Endothelial cell (in vitro differentiated cells): ENCODE measurements at regions not wholly inside any gene's neighbourhood (a gene's known extent, or its start where the extent isn't known, plus 50 kb on each side); places are given as distances from the start of the nearest gene placed in this dataset.
A peak's percentile ranks its signal among the peaks of the same experiment; 100 is the strongest.

Source experiments
- DNase-seq: peaks from one replicate; pipeline ENCODE4 v3.0.0; 2021; ENCODE audit warnings: low spot score
- H3K27ac Mint-ChIP-seq: one replicate; pipeline ENCODE4 v1.8.0; 2021; ENCODE audit warnings: mixed read lengths, inconsistent platforms; ENCODE audit not compliant: unreplicated experiment
- H3K27me3 Mint-ChIP-seq: one replicate; pipeline ENCODE4 v1.8.0; 2021; ENCODE audit warnings: mild to moderate bottlenecking, moderate library complexity, mixed read lengths, inconsistent platforms; ENCODE audit not compliant: unreplicated experiment
- H3K36me3 Mint-ChIP-seq: one replicate; pipeline ENCODE4 v1.8.0; 2021; ENCODE audit warnings: mild to moderate bottlenecking, low read depth, mixed read lengths, inconsistent platforms; ENCODE audit not compliant: unreplicated experiment
- H3K4me1 Mint-ChIP-seq: one replicate; pipeline ENCODE4 v1.8.0; 2021; ENCODE audit warnings: mild to moderate bottlenecking, mixed read lengths, inconsistent platforms; ENCODE audit not compliant: unreplicated experiment
- H3K4me3 Mint-ChIP-seq: one replicate; pipeline ENCODE4 v1.8.0; 2021; ENCODE audit warnings: mild to moderate bottlenecking, mixed read lengths, inconsistent platforms; ENCODE audit not compliant: unreplicated experiment
- H3K9me3 Mint-ChIP-seq: one replicate; pipeline ENCODE4 v1.8.0; 2021; ENCODE audit warnings: mixed read lengths, inconsistent platforms; ENCODE audit not compliant: unreplicated experiment
- TF ChIP-seq, protein P1 (sequence below): fragments of 200-600 bp; sonication (generic); IDR thresholded peaks from one replicate; pipeline ENCODE4 v1.5.0; 2021; ENCODE audit warnings: antibody characterized with exemption; ENCODE audit not compliant: unreplicated experiment

GRCh38 chr13:62287764-62288163, 872.1 kb upstream of the PCDH20 start:
- no peak overlapping the region for H3K4me3 Mint-ChIP-seq
- no peaks in the 10 kb centered on the region for H3K36me3 Mint-ChIP-seq
- DNase-seq: no peak
- no peak overlapping the region for H3K27ac Mint-ChIP-seq
- TF ChIP-seq, protein P1, sequence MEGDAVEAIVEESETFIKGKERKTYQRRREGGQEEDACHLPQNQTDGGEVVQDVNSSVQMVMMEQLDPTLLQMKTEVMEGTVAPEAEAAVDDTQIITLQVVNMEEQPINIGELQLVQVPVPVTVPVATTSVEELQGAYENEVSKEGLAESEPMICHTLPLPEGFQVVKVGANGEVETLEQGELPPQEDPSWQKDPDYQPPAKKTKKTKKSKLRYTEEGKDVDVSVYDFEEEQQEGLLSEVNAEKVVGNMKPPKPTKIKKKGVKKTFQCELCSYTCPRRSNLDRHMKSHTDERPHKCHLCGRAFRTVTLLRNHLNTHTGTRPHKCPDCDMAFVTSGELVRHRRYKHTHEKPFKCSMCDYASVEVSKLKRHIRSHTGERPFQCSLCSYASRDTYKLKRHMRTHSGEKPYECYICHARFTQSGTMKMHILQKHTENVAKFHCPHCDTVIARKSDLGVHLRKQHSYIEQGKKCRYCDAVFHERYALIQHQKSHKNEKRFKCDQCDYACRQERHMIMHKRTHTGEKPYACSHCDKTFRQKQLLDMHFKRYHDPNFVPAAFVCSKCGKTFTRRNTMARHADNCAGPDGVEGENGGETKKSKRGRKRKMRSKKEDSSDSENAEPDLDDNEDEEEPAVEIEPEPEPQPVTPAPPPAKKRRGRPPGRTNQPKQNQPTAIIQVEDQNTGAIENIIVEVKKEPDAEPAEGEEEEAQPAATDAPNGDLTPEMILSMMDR: no peak
- H3K4me1 Mint-ChIP-seq: no peaks in the 10 kb centered on the region
- no peaks in the 10 kb centered on the region for H3K27me3 Mint-ChIP-seq
- H3K9me3 Mint-ChIP-seq: no peaks in the 10 kb centered on the region

- no peaks in the 10 kb centered on the region for H3K9me3 Mint-ChIP-seq
- TF ChIP-seq, protein P1: no peak
- H3K36me3 Mint-ChIP-seq: no peaks in the 10 kb centered on the region
- H3K27ac Mint-ChIP-seq: no peak overlapping the region
- no peak overlapping the region for H3K4me3 Mint-ChIP-seq
- peaks cover 12% of the 10 kb centered on the region for H3K4me1 Mint-ChIP-seq
- H3K27me3 Mint-ChIP-seq: peaks cover 1% of the 10 kb centered on the region
- no peak for DNase-seq
These were observed 864.9 kb upstream of the PCDH20 start for GRCh38 chr13:62280590-62280989.

DNA sequence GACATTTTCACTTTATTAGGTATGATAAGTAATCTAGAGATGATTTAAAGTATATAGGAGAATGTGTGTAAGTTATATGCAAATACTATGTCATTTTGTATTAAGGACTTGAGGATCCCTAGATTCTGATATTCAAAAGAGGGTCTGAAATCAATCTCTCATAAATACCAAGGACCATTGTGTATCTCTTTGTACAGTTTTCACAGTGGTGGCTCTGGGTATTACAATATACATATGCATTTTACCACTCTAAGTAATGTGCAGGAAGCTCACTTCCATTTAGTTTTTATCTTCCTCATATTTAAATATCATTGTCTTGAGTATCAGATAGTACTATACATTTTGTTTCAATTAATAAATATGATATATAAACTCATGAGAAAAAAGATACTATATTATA, 862.6 kb upstream of the PCDH20 start:
- H3K36me3 Mint-ChIP-seq: no peaks in the 10 kb centered on the region
- no peak for DNase-seq
- TF ChIP-seq, protein P1: peak; percentile 43
- no peak overlapping the region for H3K27ac Mint-ChIP-seq
- H3K4me3 Mint-ChIP-seq: no peak overlapping the region
- H3K27me3 Mint-ChIP-seq: peaks cover 1% of the 10 kb centered on the region
- H3K4me1 Mint-ChIP-seq: peaks cover 15% of the 10 kb centered on the region
- H3K9me3 Mint-ChIP-seq: no peaks in the 10 kb centered on the region

GRCh38 chr13:62251734-62252133, 836.1 kb upstream of the PCDH20 start:
- no peak for DNase-seq
- Mint-ChIP-seq H3K4me3 (no peak overlapping the region), H3K9me3 (no peaks in the 10 kb centered on the region), H3K27ac (no peak overlapping the region), H3K27me3 (no peaks in the 10 kb centered on the region), H3K4me1 (no peaks in the 10 kb centered on the region), H3K36me3 (no peaks in the 10 kb centered on the region)
- TF ChIP-seq, protein P1: no peak

- TF ChIP-seq, protein P1: no peak
- no peaks in the 10 kb centered on the region for H3K36me3 Mint-ChIP-seq
- no peaks in the 10 kb centered on the region for H3K9me3 Mint-ChIP-seq
- no peak for DNase-seq
- H3K27me3 Mint-ChIP-seq: no peaks in the 10 kb centered on the region
- H3K4me3 Mint-ChIP-seq: no peak overlapping the region
- H3K4me1 Mint-ChIP-seq: no peaks in the 10 kb centered on the region
- H3K27ac Mint-ChIP-seq: no peak overlapping the region
These were observed 835.0 kb upstream of the PCDH20 start for GRCh38 chr13:62250501-62251201.
